ENCODE measurements at regions not wholly inside any gene's neighbourhood (a gene's known extent, or its start where the extent isn't known, plus 50 kb on each side); places are given as distances from the start of the nearest gene placed in this dataset.

GRCh38 chr9:86816366-86816765 lies 130.9 kb downstream of the GAS1 start:
- no peaks in the 10 kb centered on the region for H3K9me3 ChIP-seq (ENCODE audit: insufficient read depth, low read length)
- H3K27me3 ChIP-seq (ENCODE audit: low read depth, low read length) = no peaks in the 10 kb centered on the region
- H3K9ac ChIP-seq (ENCODE audit: low read length) = no peak overlapping the region
- no peaks in the 10 kb centered on the region for H3K79me2 ChIP-seq (ENCODE audit: low read length)
- TF ChIP-seq EZH2phosphoT487 (IDR thresholded peaks at IDR 0.05; ENCODE audit: low read depth) (no peak), CTCF (IDR thresholded peaks at IDR 0.05; ENCODE audit: low read depth, low read length) (no peak)
- H4K20me1 ChIP-seq (ENCODE audit: insufficient read depth, low read length) = no peaks in the 10 kb centered on the region
- H2AFZ ChIP-seq (ENCODE audit: low read depth, low read length) = no peak overlapping the region
- H3K27ac ChIP-seq (ENCODE audit: low read length) = no peak overlapping the region
- H3K4me1 ChIP-seq (ENCODE audit: low read length) = no peaks in the 10 kb centered on the region
- no peak overlapping the region for H3K4me3 ChIP-seq (ENCODE audit: low read length)
- no peak overlapping the region for H3K4me2 ChIP-seq (ENCODE audit: low read length)
- no peaks in the 10 kb centered on the region for H3K36me3 ChIP-seq (replicated peaks; ENCODE audit: low read depth, low read length)

GRCh38 chr9:86812616-86813015 lies 134.7 kb downstream of the GAS1 start:
- Histone ChIP-seq H3K9me3 (ENCODE audit: insufficient read depth, low read length) (no peaks in the 10 kb centered on the region), H3K27ac (ENCODE audit: low read length) (no peak overlapping the region), H2AFZ (ENCODE audit: low read depth, low read length) (no peak overlapping the region), H3K4me1 (ENCODE audit: low read length) (no peaks in the 10 kb centered on the region), H4K20me1 (ENCODE audit: insufficient read depth, low read length) (no peaks in the 10 kb centered on the region), H3K79me2 (ENCODE audit: low read length) (no peaks in the 10 kb centered on the region), H3K4me3 (ENCODE audit: low read length) (no peak overlapping the region), H3K27me3 (ENCODE audit: low read depth, low read length) (no peaks in the 10 kb centered on the region), H3K9ac (ENCODE audit: low read length) (no peak overlapping the region), H3K4me2 (ENCODE audit: low read length) (no peak overlapping the region), H3K36me3 (replicated peaks; ENCODE audit: low read depth, low read length) (no peaks in the 10 kb centered on the region)
- TF ChIP-seq CTCF (IDR thresholded peaks at IDR 0.05; ENCODE audit: low read depth, low read length) (no peak), EZH2phosphoT487 (IDR thresholded peaks at IDR 0.05; ENCODE audit: low read depth) (no peak)

- Histone ChIP-seq H3K36me3 (replicated peaks; ENCODE audit: low read depth, low read length) (no peaks in the 10 kb centered on the region), H4K20me1 (ENCODE audit: insufficient read depth, low read length) (no peaks in the 10 kb centered on the region), H3K4me2 (ENCODE audit: low read length) (no peak overlapping the region), H3K27ac (ENCODE audit: low read length) (no peak overlapping the region), H3K4me1 (ENCODE audit: low read length) (no peaks in the 10 kb centered on the region), H3K27me3 (ENCODE audit: low read depth, low read length) (no peaks in the 10 kb centered on the region), H3K4me3 (ENCODE audit: low read length) (no peak overlapping the region), H2AFZ (ENCODE audit: low read depth, low read length) (no peak overlapping the region), H3K9me3 (ENCODE audit: insufficient read depth, low read length) (no peaks in the 10 kb centered on the region), H3K79me2 (ENCODE audit: low read length) (no peaks in the 10 kb centered on the region), H3K9ac (ENCODE audit: low read length) (no peak overlapping the region)
- no peak for TF ChIP-seq EZH2phosphoT487 (IDR thresholded peaks at IDR 0.05; ENCODE audit: low read depth)
- TF ChIP-seq CTCF (IDR thresholded peaks at IDR 0.05; ENCODE audit: low read depth, low read length) = no peak
These were observed 137.4 kb downstream of the GAS1 start for GRCh38 chr9:86809759-86810367.

GRCh38 chr9:86809151-86809550 lies 138.2 kb downstream of the GAS1 start:
- no peak overlapping the region for H2AFZ ChIP-seq (ENCODE audit: low read depth, low read length)
- no peaks in the 10 kb centered on the region for H3K9me3 ChIP-seq (ENCODE audit: insufficient read depth, low read length)
- no peaks in the 10 kb centered on the region for H3K4me1 ChIP-seq (ENCODE audit: low read length)
- no peak overlapping the region for H3K4me2 ChIP-seq (ENCODE audit: low read length)
- H3K27ac ChIP-seq (ENCODE audit: low read length) = no peak overlapping the region
- TF ChIP-seq EZH2phosphoT487 (IDR thresholded peaks at IDR 0.05; ENCODE audit: low read depth) = no peak
- no peak for TF ChIP-seq CTCF (IDR thresholded peaks at IDR 0.05; ENCODE audit: low read depth, low read length)
- H3K9ac ChIP-seq (ENCODE audit: low read length) = no peak overlapping the region
- H3K36me3 ChIP-seq (replicated peaks; ENCODE audit: low read depth, low read length) = no peaks in the 10 kb centered on the region
- no peaks in the 10 kb centered on the region for H3K27me3 ChIP-seq (ENCODE audit: low read depth, low read length)
- H4K20me1 ChIP-seq (ENCODE audit: insufficient read depth, low read length) = no peaks in the 10 kb centered on the region
- no peaks in the 10 kb centered on the region for H3K79me2 ChIP-seq (ENCODE audit: low read length)
- no peak overlapping the region for H3K4me3 ChIP-seq (ENCODE audit: low read length)
